H1 (cell line): ENCODE measurements at regions not wholly inside any gene's neighbourhood (a gene's known extent, or its start where the extent isn't known, plus 50 kb on each side); places are given as distances from the start of the nearest gene placed in this dataset.

Experiments used
- CTCF ChIA-PET: fragments of 300-600 bp; sonication (Branson Sonifier 250); formaldehyde crosslinking; loops from one replicate; lab custom pipeline; 2021; ENCODE audit not compliant: partially characterized antibody; lab: Charles Lee
- POLR2A ChIA-PET: fragments of 300-600 bp; sonication (Branson Sonifier 250); formaldehyde crosslinking; loops from one replicate; lab custom pipeline; 2021; ENCODE audit warnings: inconsistent platforms; ENCODE audit not compliant: partially characterized antibody; lab: Charles Lee
- DNase-seq, 2 experiments: peaks; one replicate each; pipeline versions ENCODE4 v3.0.0 to v3.0.0-alpha.2; 2010 to 2022; ENCODE audit warnings: low spot score in 2 of 2, low read depth in 1 of 2, mixed read lengths in 1 of 2
- FAIRE-seq: peaks from 2 replicates; lab custom pipeline; 2011; peaks lifted over from hg19 to GRCh38; lab: Jason Lieb, UNC
- H2AFZ ChIP-seq: 2 replicates; pipeline ENCODE4 v1.8.1; 2012; ENCODE audit warnings: low read length, inconsistent platforms
- H2AK5ac ChIP-seq: 2 replicates; pipeline ENCODE4 v1.6.1; 2013; ENCODE audit warnings: low read depth, low read length
- H2BK120ac ChIP-seq: replicated peaks from 2 replicates; pipeline ENCODE3; 2013; ENCODE audit warnings: low read depth, low read length, inconsistent platforms
- H2BK12ac ChIP-seq: 2 replicates; pipeline ENCODE4 v1.6.1; 2013; ENCODE audit warnings: low read depth, low read length
- H2BK15ac ChIP-seq: 2 replicates; pipeline ENCODE4 v1.6.1; 2013; ENCODE audit warnings: low read length
- H2BK20ac ChIP-seq: 2 replicates; pipeline ENCODE4 v1.6.1; 2013; ENCODE audit warnings: low read length
- H2BK5ac ChIP-seq: 2 replicates; pipeline ENCODE4 v1.6.1; 2013; ENCODE audit warnings: low read depth, low read length
- H3K14ac ChIP-seq: 2 replicates; pipeline ENCODE4 v1.6.1; 2013; ENCODE audit warnings: inconsistent platforms; ENCODE audit not compliant: insufficient read length
- H3K18ac ChIP-seq: 2 replicates; pipeline ENCODE4 v1.6.1; 2013; ENCODE audit warnings: low read length; ENCODE audit errors: extremely low read depth
- H3K23ac ChIP-seq: 2 replicates; pipeline ENCODE4 v1.6.1; 2013; ENCODE audit warnings: inconsistent platforms; ENCODE audit not compliant: insufficient read length
- H3K23me2 ChIP-seq: 2 replicates; pipeline ENCODE4 v1.6.1; 2013; ENCODE audit warnings: low read depth, low read length
- H3K27ac ChIP-seq: 2 replicates; pipeline ENCODE4 v1.6.1; 2011; ENCODE audit warnings: low read depth, low read length, inconsistent platforms
- H3K27me3 ChIP-seq, 4 experiments: replicated peaks in 1 of 4; 1 replicate in 1 of 4; 2 replicates in 3 of 4; pipeline versions ENCODE4 v1.6.1 to v1.8.1; 2011 to 2013; ENCODE audit warnings: low read length in 3 of 4, mild to moderate bottlenecking in 3 of 4, inconsistent platforms in 2 of 4, mixed read lengths in 2 of 4, moderate library complexity in 1 of 4; ENCODE audit not compliant: control insufficient read depth in 3 of 4, insufficient read depth in 3 of 4; ENCODE audit errors: extremely low read depth in 1 of 4
- H3K36me3 ChIP-seq, 4 experiments: 2 replicates each; pipeline versions ENCODE4 v1.6.1 to v1.8.1; 2011 to 2013; ENCODE audit warnings: mild to moderate bottlenecking in 4 of 4, low read length in 3 of 4, moderate library complexity in 2 of 4, control low read depth in 1 of 4, inconsistent platforms in 1 of 4; ENCODE audit not compliant: insufficient read depth in 4 of 4, control insufficient read depth in 2 of 4
- H3K4ac ChIP-seq: replicated peaks from 2 replicates; pipeline ENCODE3; 2013; ENCODE audit warnings: low read length, low read depth, mixed read lengths, inconsistent platforms; ENCODE audit not compliant: insufficient read length
- H3K4me1 ChIP-seq, 4 experiments: replicated peaks in 1 of 4; 1 replicate in 1 of 4; 2 replicates in 3 of 4; pipeline versions ENCODE4 v1.6.1 to v1.8.1; 2011 to 2013; ENCODE audit warnings: low read length in 3 of 4, inconsistent platforms in 2 of 4, mixed read lengths in 1 of 4; ENCODE audit not compliant: insufficient read depth in 4 of 4, control insufficient read depth in 3 of 4
- H3K4me2 ChIP-seq, 2 experiments: 2 replicates each; pipeline versions ENCODE4 v1.6.1 to v1.8.1; 2011 to 2013; ENCODE audit warnings: low read depth in 2 of 2, low read length in 2 of 2, control low read depth in 1 of 2, inconsistent platforms in 1 of 2, mild to moderate bottlenecking in 1 of 2; ENCODE audit not compliant: insufficient read depth in 1 of 2
- H3K4me3 ChIP-seq, 4 experiments: fragments of 200-600, 300-600 bp in 1 of 4; sonication (generic), shearing (Covaris generic), sonication (Bioruptor Twin) in 1 of 4; 2 replicates each; pipeline versions ENCODE4 v1.5.1 to v1.8.1; 2011 to 2016; ENCODE audit warnings: low read length in 4 of 4, low read depth in 3 of 4, control low read depth in 2 of 4, inconsistent platforms in 2 of 4, mild to moderate bottlenecking in 2 of 4, mixed read lengths in 1 of 4, moderate library complexity in 1 of 4; ENCODE audit not compliant: insufficient read depth in 2 of 4; ENCODE audit errors: extremely low read depth in 1 of 4
- H3K56ac ChIP-seq: replicated peaks from 2 replicates; pipeline ENCODE3; 2013; ENCODE audit warnings: low read depth, mild to moderate bottlenecking, mixed read lengths, low read length, inconsistent platforms; ENCODE audit not compliant: insufficient read length
- H3K79me1 ChIP-seq: 2 replicates; pipeline ENCODE4 v1.6.1; 2013; ENCODE audit warnings: low read depth, low read length, control low read depth
- H3K79me2 ChIP-seq, 2 experiments: 2 replicates each; pipeline versions ENCODE4 v1.6.1 to v1.8.1; 2012 to 2013; ENCODE audit warnings: low read length in 2 of 2, mild to moderate bottlenecking in 2 of 2, inconsistent platforms in 1 of 2; ENCODE audit not compliant: insufficient read depth in 2 of 2, control insufficient read depth in 1 of 2
- H3K9ac ChIP-seq, 4 experiments: replicated peaks in 1 of 4; 1 replicate in 1 of 4; 2 replicates in 3 of 4; pipeline versions ENCODE4 v1.6.1 to v1.8.1; 2011 to 2013; ENCODE audit warnings: low read depth in 3 of 4, low read length in 3 of 4, control low read depth in 2 of 4, mild to moderate bottlenecking in 2 of 4, moderate library complexity in 2 of 4, inconsistent platforms in 1 of 4; ENCODE audit errors: extremely low read depth in 1 of 4
- H3K9me3 ChIP-seq, 2 experiments: 2 replicates each; pipeline versions ENCODE4 v1.6.1 to v1.8.1; 2012 to 2013; ENCODE audit warnings: mild to moderate bottlenecking in 2 of 2, moderate library complexity in 2 of 2, control low read depth in 1 of 2, inconsistent platforms in 1 of 2, low read depth in 1 of 2, low read length in 1 of 2, mixed read lengths in 1 of 2; ENCODE audit not compliant: insufficient read depth in 2 of 2
- H4K20me1 ChIP-seq, 2 experiments: replicated peaks in 1 of 2; 2 replicates each; pipeline versions ENCODE3 to v1.8.1; 2011 to 2013; ENCODE audit warnings: inconsistent platforms in 2 of 2, low read length in 2 of 2, mild to moderate bottlenecking in 1 of 2; ENCODE audit not compliant: insufficient read depth in 2 of 2, control insufficient read depth in 1 of 2
- H4K5ac ChIP-seq: 2 replicates; pipeline ENCODE4 v1.6.1; 2013; ENCODE audit warnings: low read length, low read depth, mixed read lengths, inconsistent platforms; ENCODE audit not compliant: insufficient read length
- H4K8ac ChIP-seq: 2 replicates; pipeline ENCODE4 v1.8.0; 2013; ENCODE audit warnings: mild to moderate bottlenecking, moderate library complexity, low read length, inconsistent platforms; ENCODE audit not compliant: insufficient read depth; ENCODE audit errors: extremely low read depth
- H4K91ac ChIP-seq: replicated peaks from 2 replicates; pipeline ENCODE3; 2013; ENCODE audit warnings: low read length, mixed read lengths, inconsistent platforms; ENCODE audit not compliant: insufficient read length
- CHD1 ChIP-seq: IDR thresholded peaks from 2 replicates; pipeline ENCODE4 v1.6.1; 2012; ENCODE audit warnings: low read depth, low read length, improper control_type of control experiment
- CREB1 ChIP-seq: IDR thresholded peaks from 2 replicates; pipeline ENCODE4 v1.6.1; 2012; ENCODE audit warnings: inconsistent platforms
- KDM1A ChIP-seq: fragments of 200-600, 300-600 bp; sonication (generic); IDR thresholded peaks from 2 replicates; pipeline ENCODE4 v1.7.1; 2016; ENCODE audit warnings: mild to moderate bottlenecking, low read length, borderline replicate concordance
- POLR2A ChIP-seq, 2 experiments: IDR thresholded peaks; 1 replicate in 1 of 2; 2 replicates in 1 of 2; pipeline ENCODE4 v1.6.1; 2011; ENCODE audit warnings: low read depth in 2 of 2, low read length in 2 of 2, mild to moderate bottlenecking in 2 of 2; ENCODE audit errors: control extremely low read depth in 1 of 2
- POU5F1 ChIP-seq: IDR thresholded peaks from 2 replicates; pipeline ENCODE4 v1.6.1; 2011; ENCODE audit warnings: low read depth, mild to moderate bottlenecking, low read length, moderate library complexity
- RAD21 ChIP-seq, 2 experiments: IDR thresholded peaks in 1 of 2; conservative IDR thresholded peaks in 1 of 2; 2 replicates each; pipeline ENCODE4 v1.6.1; 2011; ENCODE audit warnings: low read depth in 2 of 2, low read length in 2 of 2, improper control_type of control experiment in 1 of 2, inconsistent platforms in 1 of 2, mild to moderate bottlenecking in 1 of 2, moderate library complexity in 1 of 2
- RBBP5 ChIP-seq: IDR thresholded peaks from 2 replicates; pipeline ENCODE4 v1.7.1; 2012; ENCODE audit warnings: low read depth, mild to moderate bottlenecking, inconsistent platforms, low read length, moderate library complexity, borderline replicate concordance
- RFX5 ChIP-seq: IDR thresholded peaks from 2 replicates; pipeline ENCODE4 v1.6.1; 2011; ENCODE audit warnings: low read depth, low read length, improper control_type of control experiment, borderline replicate concordance
- SP2 ChIP-seq: IDR thresholded peaks from 2 replicates; pipeline ENCODE4 v1.6.1; 2012; ENCODE audit warnings: mild to moderate bottlenecking, low read length, inconsistent platforms
- SP4 ChIP-seq: IDR thresholded peaks from 2 replicates; pipeline ENCODE4 v1.6.1; 2012; ENCODE audit warnings: low read length, inconsistent platforms
- TBP ChIP-seq: IDR thresholded peaks from 2 replicates; pipeline ENCODE4 v1.6.1; 2011; ENCODE audit warnings: low read depth, low read length, improper control_type of control experiment
- TCF12 ChIP-seq: IDR thresholded peaks from 2 replicates; pipeline ENCODE4 v1.6.1; 2011; ENCODE audit warnings: low read depth, mild to moderate bottlenecking, low read length
- ZNF274 ChIP-seq: IDR thresholded peaks from 2 replicates; pipeline ENCODE4 v1.7.0; 2012; ENCODE audit warnings: low read length, borderline replicate concordance; ENCODE audit errors: extremely low read depth
- WGBS, 2 experiments: shearing (Covaris generic) in 1 of 2; methylation state at CpG; one replicate each; pipeline versions ENCODE4 v1.1.6 to v1.1.7; 2013 to 2015; ENCODE audit warnings: low lambda C conversion rate in 2 of 2, mixed read lengths in 2 of 2, inconsistent platforms in 1 of 2, low coverage in 1 of 2, missing lambda C conversion rate in 1 of 2; ENCODE audit not compliant: insufficient replicate concordance in 2 of 2, insufficient coverage in 1 of 2, insufficient read length in 1 of 2; ENCODE audit errors: extremely low coverage in 1 of 2, missing lambda C conversion rate in 1 of 2; 5-methylcytosine and 5-hydroxymethylcytosine counted together

- Histone ChIP-seq H2BK12ac (no peak overlapping the region), H2AK5ac (no peak overlapping the region), H3K18ac (no peak overlapping the region), H3K9ac (no peak overlapping the region), H3K23me2 (no peaks in the 10 kb centered on the region), H2BK120ac (no peak overlapping the region), H4K5ac (no peak overlapping the region), H3K56ac (no peak overlapping the region), H2AFZ (0 out of 2 replicates have a peak overlapping the region, but pooled peaks have one; percentile 42), H3K14ac (no peak overlapping the region), H3K79me1 (no peaks in the 10 kb centered on the region), H3K4me3 (no peak overlapping the region), H3K9me3 (peaks cover 2% of the 10 kb centered on the region in 2 experiments; a peak in 1 of 4 replicates), H3K36me3 (no peaks in the 10 kb centered on the region), H3K23ac (no peak overlapping the region), H3K27me3 (no peaks in the 10 kb centered on the region), H3K79me2 (no peaks in the 10 kb centered on the region), H2BK15ac (no peak overlapping the region), H4K20me1 (no peaks in the 10 kb centered on the region), H3K27ac (no peak overlapping the region), H2BK20ac (no peak overlapping the region), H4K91ac (no peak overlapping the region), H3K4ac (no peak overlapping the region), H3K4me2 (no peak overlapping the region), H2BK5ac (no peak overlapping the region), H3K4me1 (peaks cover 0 to 5% (median under 1%) of the 10 kb centered on the region in 4 experiments; a peak in 2 of 7 replicates), H4K8ac (no peak overlapping the region)
- no peak for TF ChIP-seq SP2
- TF ChIP-seq POU5F1 = no peak
- no peak for TF ChIP-seq RFX5
- TF ChIP-seq RAD21 (IDR thresholded peaks at IDR 0.05 in 1 of 2, conservative IDR thresholded peaks at IDR 0.05 in 1 of 2; ENCODE audit: low read depth in 2 of 2, low read length in 2 of 2) = no peak
- TF ChIP-seq RBBP5 = no peak
- TF ChIP-seq POLR2A (IDR thresholded peaks at IDR 0.05; ENCODE audit: control extremely low read depth in 1 of 2, low read depth in 2 of 2, low read length in 2 of 2) = no peak
- no peak for TF ChIP-seq CREB1
- TF ChIP-seq TBP = no peak
- TF ChIP-seq ZNF274 = no peak
- no peak for TF ChIP-seq TCF12
- TF ChIP-seq SP4 = no peak
- TF ChIP-seq KDM1A = no peak
- no peak for TF ChIP-seq CHD1
- DNase-seq (no peak), FAIRE-seq (no peak)
- ChIA-PET POLR2A (no interaction called here), CTCF (interaction anchor here (1.2 kb wide), 1 partner anchor 31 kb away, joined by 3 read pairs; no protein-coding TSS in a partner anchor)
- 98% methylated on average over 2 of the region's 2 CpGs; no CpG with 5 or more reads in 1 of the 2 experiments for WGBS, 2 experiments
Measured at GRCh38 chr13:59424661-59425060, 739.1 kb downstream of the DIAPH3 start.
